Hepatocyte (in vitro differentiated cells): ENCODE measurements at regions not wholly inside any gene's neighbourhood (a gene's known extent, or its start where the extent isn't known, plus 50 kb on each side); places are given as distances from the start of the nearest gene placed in this dataset.

ENCODE experiments used
- DNase-seq: peaks from one replicate; pipeline ENCODE4 v3.0.0-alpha.2; 2016; ENCODE audit warnings: low spot score
- H2AFZ ChIP-seq: fragments of 200-600 bp; sonication (generic); 2 replicates; pipeline ENCODE4 v1.6.0; 2016; ENCODE audit warnings: antibody characterized with exemption, mild to moderate bottlenecking
- H3K27ac ChIP-seq: fragments of 200-600 bp; sonication (generic); 2 replicates; pipeline ENCODE4 v1.5.1; 2016; ENCODE audit warnings: mild to moderate bottlenecking
- H3K27me3 ChIP-seq: fragments of 200-600 bp; sonication (generic); 2 replicates; pipeline ENCODE4 v1.6.1; 2016
- H3K36me3 ChIP-seq: fragments of 200-600 bp; sonication (generic); replicated peaks from 2 replicates; pipeline ENCODE4 v1.5.1; 2016; ENCODE audit warnings: low read depth; ENCODE audit not compliant: insufficient read depth
- H3K4me1 ChIP-seq: fragments of 200-600 bp; sonication (generic); 2 replicates; pipeline ENCODE4 v1.5.1; 2016; ENCODE audit warnings: mild to moderate bottlenecking, moderate library complexity; ENCODE audit not compliant: insufficient read depth
- H3K4me2 ChIP-seq: fragments of 200-600 bp; sonication (generic); 2 replicates; pipeline ENCODE4 v1.6.0; 2016
- H3K4me3 ChIP-seq: fragments of 200-600 bp; sonication (generic); 2 replicates; pipeline ENCODE4 v1.5.1; 2016; ENCODE audit warnings: mild to moderate bottlenecking
- H3K79me2 ChIP-seq: fragments of 200-600 bp; sonication (generic); 2 replicates; pipeline ENCODE4 v1.6.0; 2017; ENCODE audit warnings: mild to moderate bottlenecking
- H3K9me2 ChIP-seq: fragments of 200-600 bp; sonication (generic); replicated peaks from 2 replicates; pipeline ENCODE4 v1.6.0; 2017; ENCODE audit warnings: mild to moderate bottlenecking; ENCODE audit not compliant: insufficient read depth
- H3K9me3 ChIP-seq: fragments of 200-600 bp; sonication (generic); 2 replicates; pipeline ENCODE4 v1.5.1; 2016; ENCODE audit warnings: low read depth, mild to moderate bottlenecking
- H4K20me1 ChIP-seq: fragments of 200-600 bp; sonication (generic); 2 replicates; pipeline ENCODE4 v1.6.0; 2016; ENCODE audit warnings: mild to moderate bottlenecking; ENCODE audit not compliant: insufficient read depth, poor library complexity, severe bottlenecking
- EZH2 ChIP-seq: fragments of 200-600 bp; sonication (generic); IDR thresholded peaks from 2 replicates; pipeline ENCODE4 v1.6.1; 2016; ENCODE audit warnings: antibody characterized with exemption, mild to moderate bottlenecking, borderline replicate concordance
- EZH2phosphoT487 ChIP-seq: fragments of 200-600 bp; sonication (generic); IDR thresholded peaks from one replicate; pipeline ENCODE4 v1.6.1; 2018; ENCODE audit warnings: antibody characterized with exemption, mild to moderate bottlenecking, low read depth, moderate library complexity; ENCODE audit not compliant: unreplicated experiment, severe bottlenecking
- WGBS: methylation state at CpG from one replicate; pipeline ENCODE4 v1.1.6; 2016; ENCODE audit warnings: low lambda C conversion rate; ENCODE audit errors: missing lambda C conversion rate; 5-methylcytosine and 5-hydroxymethylcytosine counted together
- TF ChIP-seq, protein P1 (sequence below): fragments of 200-600 bp; sonication (generic); IDR thresholded peaks from 2 replicates; pipeline ENCODE4 v1.5.1; 2016; ENCODE audit warnings: antibody characterized with exemption, mild to moderate bottlenecking; ENCODE audit not compliant: poor library complexity

DNA sequence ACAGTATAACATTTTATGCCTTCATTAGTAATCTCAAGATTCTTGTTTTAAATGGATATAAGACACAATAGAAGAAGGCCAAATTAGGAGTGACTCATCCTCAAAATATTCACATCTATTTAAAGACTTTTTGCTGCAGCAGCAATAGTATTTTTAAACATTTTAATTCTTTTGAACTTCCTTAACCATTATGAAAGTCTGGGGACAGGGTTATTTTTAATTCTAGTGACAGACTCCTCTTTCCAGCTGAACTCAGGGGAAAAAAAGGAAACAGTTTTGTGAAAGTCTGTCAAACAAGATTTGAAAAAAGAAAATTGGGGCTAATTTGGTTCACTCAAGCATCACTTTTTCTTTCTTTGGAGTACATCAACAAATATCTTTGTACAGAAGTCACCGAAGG is 541.8 kb downstream of the NUP35 start:
- Histone ChIP-seq H3K27me3 (no peaks in the 10 kb centered on the region), H3K79me2 (no peaks in the 10 kb centered on the region), H3K9me2 (no peaks in the 10 kb centered on the region), H3K36me3 (no peaks in the 10 kb centered on the region), H4K20me1 (no peaks in the 10 kb centered on the region), H3K4me3 (no peak overlapping the region), H3K4me1 (no peaks in the 10 kb centered on the region), H3K4me2 (no peak overlapping the region), H2AFZ (no peak overlapping the region), H3K27ac (no peak overlapping the region), H3K9me3 (no peaks in the 10 kb centered on the region)
- WGBS, result 96% methylated on average over 1 of the region's 1 CpG
- TF ChIP-seq, protein P1, sequence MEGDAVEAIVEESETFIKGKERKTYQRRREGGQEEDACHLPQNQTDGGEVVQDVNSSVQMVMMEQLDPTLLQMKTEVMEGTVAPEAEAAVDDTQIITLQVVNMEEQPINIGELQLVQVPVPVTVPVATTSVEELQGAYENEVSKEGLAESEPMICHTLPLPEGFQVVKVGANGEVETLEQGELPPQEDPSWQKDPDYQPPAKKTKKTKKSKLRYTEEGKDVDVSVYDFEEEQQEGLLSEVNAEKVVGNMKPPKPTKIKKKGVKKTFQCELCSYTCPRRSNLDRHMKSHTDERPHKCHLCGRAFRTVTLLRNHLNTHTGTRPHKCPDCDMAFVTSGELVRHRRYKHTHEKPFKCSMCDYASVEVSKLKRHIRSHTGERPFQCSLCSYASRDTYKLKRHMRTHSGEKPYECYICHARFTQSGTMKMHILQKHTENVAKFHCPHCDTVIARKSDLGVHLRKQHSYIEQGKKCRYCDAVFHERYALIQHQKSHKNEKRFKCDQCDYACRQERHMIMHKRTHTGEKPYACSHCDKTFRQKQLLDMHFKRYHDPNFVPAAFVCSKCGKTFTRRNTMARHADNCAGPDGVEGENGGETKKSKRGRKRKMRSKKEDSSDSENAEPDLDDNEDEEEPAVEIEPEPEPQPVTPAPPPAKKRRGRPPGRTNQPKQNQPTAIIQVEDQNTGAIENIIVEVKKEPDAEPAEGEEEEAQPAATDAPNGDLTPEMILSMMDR, result no peak
- TF ChIP-seq EZH2phosphoT487 (no peak), EZH2 (no peak)
- no peak for DNase-seq

DNA sequence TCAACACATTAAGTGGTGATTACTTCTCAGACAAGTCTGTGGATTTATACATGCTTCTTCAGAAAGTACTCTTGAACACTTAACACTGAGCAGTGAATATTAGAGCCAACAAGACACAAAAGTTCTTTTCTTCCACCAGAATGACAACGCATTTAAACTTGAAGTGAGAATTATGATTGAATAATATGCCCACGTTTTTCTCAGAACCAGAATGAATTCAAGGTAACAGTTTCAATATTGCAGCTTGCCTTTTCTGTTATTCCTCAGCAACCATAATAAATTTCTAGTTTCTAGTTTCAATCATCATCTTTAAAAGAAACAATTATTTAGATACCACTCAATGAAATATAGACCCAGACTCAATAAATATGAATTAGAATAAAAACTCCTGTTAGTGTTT is 547.0 kb downstream of the NUP35 start:
- no peak for DNase-seq
- no peaks in the 10 kb centered on the region for H3K36me3 ChIP-seq
- no peaks in the 10 kb centered on the region for H3K79me2 ChIP-seq
- TF ChIP-seq, protein P1, result no peak
- TF ChIP-seq EZH2 (no peak), EZH2phosphoT487 (no peak)
- no peaks in the 10 kb centered on the region for H3K27me3 ChIP-seq
- H4K20me1 ChIP-seq, result no peaks in the 10 kb centered on the region
- no peak overlapping the region for H3K4me2 ChIP-seq
- 96% methylated on average over 2 of the region's 2 CpGs for WGBS
- H3K4me1 ChIP-seq, result no peaks in the 10 kb centered on the region
- H3K27ac ChIP-seq, result no peak overlapping the region
- H3K9me2 ChIP-seq, result no peaks in the 10 kb centered on the region
- H3K4me3 ChIP-seq, result no peak overlapping the region
- H2AFZ ChIP-seq, result no peak overlapping the region
- H3K9me3 ChIP-seq, result no peaks in the 10 kb centered on the region

DNA sequence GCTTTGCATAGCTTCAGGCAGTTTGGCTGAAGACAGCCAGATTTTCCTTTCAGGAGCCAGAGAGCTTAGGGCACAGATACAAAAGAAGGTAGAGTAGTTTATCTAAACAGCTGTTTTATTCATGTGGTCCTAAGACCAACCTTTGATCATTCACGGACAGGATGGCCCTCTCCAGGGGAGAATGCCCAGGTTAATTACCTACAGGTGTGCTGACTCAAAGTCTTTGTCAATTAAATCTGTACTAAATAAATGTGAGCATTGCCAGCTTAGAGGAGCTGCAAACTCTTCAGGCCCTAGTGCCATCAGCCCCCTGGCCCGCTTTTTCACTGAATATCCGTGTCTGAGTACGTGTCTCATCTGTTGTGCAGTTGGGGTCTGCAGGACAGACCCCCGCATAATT is 554.7 kb downstream of the NUP35 start:
- Histone ChIP-seq H3K36me3 (no peaks in the 10 kb centered on the region), H3K27ac (no peak overlapping the region), H3K79me2 (no peaks in the 10 kb centered on the region), H3K4me3 (no peak overlapping the region), H2AFZ (no peak overlapping the region), H3K4me2 (no peak overlapping the region), H3K9me3 (no peaks in the 10 kb centered on the region), H3K9me2 (no peaks in the 10 kb centered on the region), H3K4me1 (no peaks in the 10 kb centered on the region), H4K20me1 (no peaks in the 10 kb centered on the region), H3K27me3 (no peaks in the 10 kb centered on the region)
- no peak for DNase-seq
- TF ChIP-seq, protein P1, result no peak
- TF ChIP-seq EZH2, result no peak
- no peak for TF ChIP-seq EZH2phosphoT487
- 79% methylated on average over 5 of the region's 5 CpGs for WGBS

DNA sequence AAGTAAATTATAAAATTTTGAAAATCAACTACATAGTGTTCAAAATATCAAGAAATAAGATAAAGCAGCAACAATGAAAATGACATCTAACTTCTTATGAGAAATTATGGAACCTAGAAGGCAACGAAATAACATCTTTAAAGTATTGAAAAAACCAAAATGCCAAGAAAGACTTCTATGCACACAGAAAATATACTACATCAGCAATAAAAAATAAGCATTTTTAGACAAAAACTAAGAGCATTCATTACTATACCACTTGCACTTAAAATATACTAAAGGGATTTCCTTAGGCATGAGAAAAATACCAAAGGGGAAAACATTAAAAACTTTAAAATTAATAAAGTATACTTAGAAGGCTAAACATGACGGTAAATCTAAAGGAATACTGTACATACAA is 556.3 kb downstream of the NUP35 start:
- DNase-seq, result no peak
- 79% methylated on average over 2 of the region's 2 CpGs for WGBS
- Histone ChIP-seq H4K20me1 (no peaks in the 10 kb centered on the region), H3K9me3 (no peaks in the 10 kb centered on the region), H3K79me2 (no peaks in the 10 kb centered on the region), H3K9me2 (no peaks in the 10 kb centered on the region), H3K27ac (no peak overlapping the region), H3K4me3 (no peak overlapping the region), H3K27me3 (no peaks in the 10 kb centered on the region), H2AFZ (no peak overlapping the region), H3K4me2 (no peak overlapping the region), H3K4me1 (no peaks in the 10 kb centered on the region), H3K36me3 (no peaks in the 10 kb centered on the region)
- TF ChIP-seq, protein P1, result no peak
- TF ChIP-seq EZH2phosphoT487 (no peak), EZH2 (no peak)
